ENCODE measurements at regions not wholly inside any gene's neighbourhood (a gene's known extent, or its start where the extent isn't known, plus 50 kb on each side); places are given as distances from the start of the nearest gene placed in this dataset.

DNA sequence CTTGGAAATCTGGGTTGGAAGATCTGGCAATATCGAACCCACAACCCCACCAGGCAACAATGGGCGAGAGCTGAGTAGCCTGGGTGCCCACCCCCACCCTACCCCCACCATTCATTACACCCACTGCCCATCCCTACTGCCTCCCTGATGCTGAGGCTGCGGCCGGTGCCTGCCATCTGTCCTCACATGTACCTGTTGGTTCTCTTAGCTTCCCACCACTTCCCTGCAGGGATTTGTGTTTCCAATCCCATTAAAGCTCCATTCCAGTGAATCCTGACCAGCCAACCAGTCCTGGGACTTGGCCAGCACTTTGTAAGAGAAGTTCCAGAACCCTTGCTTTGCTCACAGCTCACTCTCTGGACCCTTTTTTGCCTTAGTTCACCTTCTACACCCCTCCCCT is 163.0 kb upstream of the SH3BP4 start:
- TF ChIP-seq POLR2A (IDR thresholded peaks at IDR 0.05; ENCODE audit: low read depth) (no peak), POLR2AphosphoS5 (IDR thresholded peaks at IDR 0.05) (no peak), EP300 (IDR thresholded peaks at IDR 0.05) (no peak)
- TF ChIP-seq, protein P1, sequence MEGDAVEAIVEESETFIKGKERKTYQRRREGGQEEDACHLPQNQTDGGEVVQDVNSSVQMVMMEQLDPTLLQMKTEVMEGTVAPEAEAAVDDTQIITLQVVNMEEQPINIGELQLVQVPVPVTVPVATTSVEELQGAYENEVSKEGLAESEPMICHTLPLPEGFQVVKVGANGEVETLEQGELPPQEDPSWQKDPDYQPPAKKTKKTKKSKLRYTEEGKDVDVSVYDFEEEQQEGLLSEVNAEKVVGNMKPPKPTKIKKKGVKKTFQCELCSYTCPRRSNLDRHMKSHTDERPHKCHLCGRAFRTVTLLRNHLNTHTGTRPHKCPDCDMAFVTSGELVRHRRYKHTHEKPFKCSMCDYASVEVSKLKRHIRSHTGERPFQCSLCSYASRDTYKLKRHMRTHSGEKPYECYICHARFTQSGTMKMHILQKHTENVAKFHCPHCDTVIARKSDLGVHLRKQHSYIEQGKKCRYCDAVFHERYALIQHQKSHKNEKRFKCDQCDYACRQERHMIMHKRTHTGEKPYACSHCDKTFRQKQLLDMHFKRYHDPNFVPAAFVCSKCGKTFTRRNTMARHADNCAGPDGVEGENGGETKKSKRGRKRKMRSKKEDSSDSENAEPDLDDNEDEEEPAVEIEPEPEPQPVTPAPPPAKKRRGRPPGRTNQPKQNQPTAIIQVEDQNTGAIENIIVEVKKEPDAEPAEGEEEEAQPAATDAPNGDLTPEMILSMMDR (IDR thresholded peaks at IDR 0.05): no peak

Data from esophagus muscularis mucosa (tissue), 4 donors.